ENCODE measurements at regions not wholly inside any gene's neighbourhood (a gene's known extent, or its start where the extent isn't known, plus 50 kb on each side); places are given as distances from the start of the nearest gene placed in this dataset.

DNA sequence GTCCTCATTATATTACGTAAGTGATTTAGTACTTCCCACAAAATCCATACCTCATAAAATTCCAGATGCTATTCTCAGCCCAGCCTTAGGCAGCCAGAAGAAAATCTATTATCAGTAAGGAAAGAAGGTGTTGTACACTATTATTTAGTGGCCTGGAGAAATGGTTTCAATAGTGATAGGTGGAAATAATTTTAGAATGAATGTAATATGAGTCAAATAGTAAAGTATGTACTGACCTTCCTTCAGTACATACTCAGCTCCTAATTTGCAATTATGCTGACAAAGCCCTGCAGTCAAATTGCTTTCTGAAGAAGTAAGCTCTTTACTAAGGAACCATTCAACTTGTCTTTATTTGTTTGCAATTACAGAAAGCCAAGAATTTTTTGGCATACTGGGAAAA lies 409.2 kb downstream of the HTR1A start:
- Histone ChIP-seq H3K9ac (ENCODE audit: insufficient read depth, low read length, poor library complexity, severe bottlenecking) (no peak overlapping the region), H2AFZ (ENCODE audit: insufficient read depth, low read depth, low read length, poor library complexity, severe bottlenecking) (no peak overlapping the region), H3K79me2 (ENCODE audit: insufficient read depth, low read length) (no peaks in the 10 kb centered on the region), H3K36me3 (replicated peaks in 1 of 2; ENCODE audit: control insufficient read depth in 1 of 2, insufficient read depth in 2 of 2, low read length in 2 of 2) (no peaks in the 10 kb centered on the region), H3K9me3 (replicated peaks in 1 of 2; ENCODE audit: control insufficient read depth in 1 of 2, insufficient read depth in 1 of 2, low read length in 2 of 2) (peaks cover 0 to 4% of the 10 kb centered on the region in 2 donors), H4K20me1 (ENCODE audit: insufficient read depth, low read length) (no peaks in the 10 kb centered on the region), H3K27me3 (ENCODE audit: control insufficient read depth in 2 of 2, insufficient read depth in 2 of 2, low read length in 2 of 2) (no peaks in the 10 kb centered on the region), H3K27ac (ENCODE audit: low read depth in 1 of 2, low read length in 2 of 2) (no peak overlapping the region), H3K4me1 (ENCODE audit: control insufficient read depth in 1 of 2, insufficient read depth in 2 of 2, low read length in 2 of 2) (no peaks in the 10 kb centered on the region), H3K4me2 (replicated peaks; ENCODE audit: extremely low read depth, low read length, poor library complexity, severe bottlenecking) (no peak overlapping the region), H3K4me3 (replicated peaks in 1 of 3; ENCODE audit: low read depth in 2 of 3, low read length in 3 of 3) (no peak overlapping the region)
- no peaks in the 10 kb centered on the region for H3K27me3 Mint-ChIP-seq (ENCODE audit: low read depth in 3 of 3)
- peaks cover 0 to 2% (median 0%) of the 10 kb centered on the region in 7 donors for H3K9me3 Mint-ChIP-seq
- DNase-seq, result no peak
- no peaks in the 10 kb centered on the region for H3K36me3 Mint-ChIP-seq
- TF ChIP-seq, protein P1, sequence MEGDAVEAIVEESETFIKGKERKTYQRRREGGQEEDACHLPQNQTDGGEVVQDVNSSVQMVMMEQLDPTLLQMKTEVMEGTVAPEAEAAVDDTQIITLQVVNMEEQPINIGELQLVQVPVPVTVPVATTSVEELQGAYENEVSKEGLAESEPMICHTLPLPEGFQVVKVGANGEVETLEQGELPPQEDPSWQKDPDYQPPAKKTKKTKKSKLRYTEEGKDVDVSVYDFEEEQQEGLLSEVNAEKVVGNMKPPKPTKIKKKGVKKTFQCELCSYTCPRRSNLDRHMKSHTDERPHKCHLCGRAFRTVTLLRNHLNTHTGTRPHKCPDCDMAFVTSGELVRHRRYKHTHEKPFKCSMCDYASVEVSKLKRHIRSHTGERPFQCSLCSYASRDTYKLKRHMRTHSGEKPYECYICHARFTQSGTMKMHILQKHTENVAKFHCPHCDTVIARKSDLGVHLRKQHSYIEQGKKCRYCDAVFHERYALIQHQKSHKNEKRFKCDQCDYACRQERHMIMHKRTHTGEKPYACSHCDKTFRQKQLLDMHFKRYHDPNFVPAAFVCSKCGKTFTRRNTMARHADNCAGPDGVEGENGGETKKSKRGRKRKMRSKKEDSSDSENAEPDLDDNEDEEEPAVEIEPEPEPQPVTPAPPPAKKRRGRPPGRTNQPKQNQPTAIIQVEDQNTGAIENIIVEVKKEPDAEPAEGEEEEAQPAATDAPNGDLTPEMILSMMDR (IDR thresholded peaks at IDR 0.05), result no peak
- no CpG with 5 or more reads among the region's 1 CpG for WGBS (ENCODE audit: insufficient coverage)
- intact Hi-C loops (cut with micrococcal nuclease), result no loop called here
- H3K4me1 Mint-ChIP-seq, result no peaks in the 10 kb centered on the region
- H3K4me3 Mint-ChIP-seq, result no peak overlapping the region
- no peak overlapping the region for H3K27ac Mint-ChIP-seq

DNA sequence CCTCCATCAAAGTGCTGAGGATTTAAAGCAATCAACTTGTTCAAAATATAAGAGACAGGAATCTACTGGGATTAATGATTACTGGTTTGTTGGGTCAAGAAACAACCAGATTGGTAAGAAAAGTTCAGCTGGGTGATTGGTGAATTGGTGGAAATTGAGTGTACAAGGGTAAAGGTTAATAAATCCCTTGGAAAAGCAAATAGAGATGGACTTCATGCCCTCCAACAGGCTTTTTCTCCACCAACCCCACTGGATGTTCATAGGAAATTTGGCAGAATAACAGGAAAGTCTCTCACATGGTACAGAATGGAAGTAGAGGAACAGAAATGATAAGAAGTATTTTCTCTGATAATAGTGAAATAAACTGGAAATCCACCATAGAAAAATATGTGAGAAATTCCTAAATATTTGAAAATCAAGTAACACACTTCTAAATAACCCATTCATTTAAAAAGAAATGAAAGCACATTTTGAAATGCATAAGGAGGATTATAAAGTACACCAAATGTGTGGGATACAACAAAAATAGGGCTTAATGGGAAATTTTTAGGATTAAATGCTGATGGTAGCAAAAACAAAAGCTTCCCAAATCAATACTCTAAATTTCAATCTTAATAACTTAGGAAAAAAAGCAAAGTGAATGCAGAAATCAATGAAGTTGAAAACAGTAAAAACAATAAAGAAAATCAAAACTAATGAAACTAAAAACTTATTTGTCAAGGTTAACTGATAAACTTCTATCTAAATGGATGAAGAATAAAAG lies 426.2 kb downstream of the HTR1A start:
- H3K27ac Mint-ChIP-seq, result no peak overlapping the region
- TF ChIP-seq, protein P1 (IDR thresholded peaks at IDR 0.05), result no peak
- Histone ChIP-seq H3K79me2 (ENCODE audit: insufficient read depth, low read length) (no peaks in the 10 kb centered on the region), H3K36me3 (replicated peaks in 1 of 2; ENCODE audit: control insufficient read depth in 1 of 2, insufficient read depth in 2 of 2, low read length in 2 of 2) (no peaks in the 10 kb centered on the region), H4K20me1 (ENCODE audit: insufficient read depth, low read length) (no peaks in the 10 kb centered on the region), H2AFZ (ENCODE audit: insufficient read depth, low read depth, low read length, poor library complexity, severe bottlenecking) (no peak overlapping the region), H3K4me1 (ENCODE audit: control insufficient read depth in 1 of 2, insufficient read depth in 2 of 2, low read length in 2 of 2) (no peaks in the 10 kb centered on the region), H3K4me2 (replicated peaks; ENCODE audit: extremely low read depth, low read length, poor library complexity, severe bottlenecking) (no peak overlapping the region), H3K4me3 (replicated peaks in 1 of 3; ENCODE audit: low read depth in 2 of 3, low read length in 3 of 3) (no peak overlapping the region), H3K27me3 (ENCODE audit: control insufficient read depth in 2 of 2, insufficient read depth in 2 of 2, low read length in 2 of 2) (no peaks in the 10 kb centered on the region), H3K9ac (ENCODE audit: insufficient read depth, low read length, poor library complexity, severe bottlenecking) (no peak overlapping the region), H3K27ac (ENCODE audit: low read depth in 1 of 2, low read length in 2 of 2) (no peak overlapping the region), H3K9me3 (replicated peaks in 1 of 2; ENCODE audit: control insufficient read depth in 1 of 2, insufficient read depth in 1 of 2, low read length in 2 of 2) (peaks cover 0 to 3% of the 10 kb centered on the region in 2 donors)
- H3K4me3 Mint-ChIP-seq, result no peak overlapping the region
- H3K9me3 Mint-ChIP-seq, result peaks cover 0 to 8% (median 2%) of the 10 kb centered on the region in 7 donors
- no peak for DNase-seq
- no peaks in the 10 kb centered on the region for H3K4me1 Mint-ChIP-seq
- intact Hi-C loops (cut with micrococcal nuclease), result no loop called here
- no peaks in the 10 kb centered on the region for H3K36me3 Mint-ChIP-seq
- H3K27me3 Mint-ChIP-seq (ENCODE audit: low read depth in 3 of 3), result no peaks in the 10 kb centered on the region

Data from CD14-positive monocyte (primary cell).